D341Med (cell line): ENCODE measurements at regions not wholly inside any gene's neighbourhood (a gene's known extent, or its start where the extent isn't known, plus 50 kb on each side); places are given as distances from the start of the nearest gene placed in this dataset.

Source experiments
- DNase-seq: peaks from one replicate; pipeline ENCODE4 v3.0.0; 2012; ENCODE audit warnings: low spot score

DNA sequence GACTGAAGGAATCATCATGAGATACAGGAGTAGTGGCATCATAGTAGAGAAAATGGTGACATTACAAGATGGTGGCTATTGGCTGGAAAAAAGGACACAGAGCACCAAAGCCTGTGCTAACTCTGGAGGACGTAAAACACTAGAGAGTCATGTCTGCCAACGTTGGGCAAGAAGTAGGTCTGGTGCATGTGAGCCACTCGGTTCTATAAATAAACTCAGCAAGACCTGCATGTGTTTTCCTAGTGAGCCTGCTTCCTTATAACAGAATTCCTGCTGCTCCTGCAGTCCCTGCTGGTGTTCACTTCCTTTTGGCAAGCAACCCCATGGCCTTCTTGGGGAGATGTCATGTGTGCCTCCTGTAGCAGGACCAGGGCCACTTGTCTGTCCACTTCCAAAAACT, 325.2 kb downstream of the OSR1 start:
- DNase-seq: no peak

DNA sequence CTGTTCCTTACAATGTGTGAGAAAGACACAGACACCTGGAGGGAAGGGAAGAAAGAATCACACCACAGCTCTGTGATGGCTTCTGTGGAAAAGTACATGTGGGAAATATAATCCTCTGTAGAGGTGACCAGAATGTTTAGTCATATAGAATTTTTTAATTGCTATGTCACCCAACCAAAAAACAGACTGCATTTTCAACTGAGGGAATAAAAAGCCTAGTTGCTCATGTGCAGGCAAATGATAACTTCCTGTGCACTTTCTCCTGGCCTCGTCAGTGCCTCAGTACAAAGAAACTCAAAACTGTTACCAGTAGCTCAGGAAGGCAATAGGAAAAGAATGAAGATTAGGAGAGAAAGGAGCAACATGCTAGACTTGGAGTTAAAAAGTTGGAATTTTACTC, 326.8 kb downstream of the OSR1 start:
- no peak for DNase-seq

DNA sequence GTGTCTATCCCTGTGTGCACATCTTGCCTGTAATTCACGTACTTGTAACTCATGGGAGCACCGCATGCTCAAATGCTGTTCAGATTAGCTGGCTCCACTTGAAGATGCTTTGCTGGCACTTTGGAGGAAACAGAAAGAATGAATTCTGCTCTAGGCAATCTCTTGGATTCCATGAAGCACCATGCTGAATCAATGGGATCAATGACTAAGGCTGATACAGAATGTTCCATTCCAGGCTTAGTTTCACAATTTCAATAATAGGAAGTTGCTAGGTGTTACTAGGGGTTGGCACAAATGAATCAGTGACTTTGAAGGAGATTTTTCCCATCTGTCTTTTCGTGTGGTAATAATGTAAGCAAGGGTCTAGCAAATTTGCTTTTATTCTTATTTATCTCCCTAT, 328.8 kb downstream of the OSR1 start:
- DNase-seq: no peak

DNA sequence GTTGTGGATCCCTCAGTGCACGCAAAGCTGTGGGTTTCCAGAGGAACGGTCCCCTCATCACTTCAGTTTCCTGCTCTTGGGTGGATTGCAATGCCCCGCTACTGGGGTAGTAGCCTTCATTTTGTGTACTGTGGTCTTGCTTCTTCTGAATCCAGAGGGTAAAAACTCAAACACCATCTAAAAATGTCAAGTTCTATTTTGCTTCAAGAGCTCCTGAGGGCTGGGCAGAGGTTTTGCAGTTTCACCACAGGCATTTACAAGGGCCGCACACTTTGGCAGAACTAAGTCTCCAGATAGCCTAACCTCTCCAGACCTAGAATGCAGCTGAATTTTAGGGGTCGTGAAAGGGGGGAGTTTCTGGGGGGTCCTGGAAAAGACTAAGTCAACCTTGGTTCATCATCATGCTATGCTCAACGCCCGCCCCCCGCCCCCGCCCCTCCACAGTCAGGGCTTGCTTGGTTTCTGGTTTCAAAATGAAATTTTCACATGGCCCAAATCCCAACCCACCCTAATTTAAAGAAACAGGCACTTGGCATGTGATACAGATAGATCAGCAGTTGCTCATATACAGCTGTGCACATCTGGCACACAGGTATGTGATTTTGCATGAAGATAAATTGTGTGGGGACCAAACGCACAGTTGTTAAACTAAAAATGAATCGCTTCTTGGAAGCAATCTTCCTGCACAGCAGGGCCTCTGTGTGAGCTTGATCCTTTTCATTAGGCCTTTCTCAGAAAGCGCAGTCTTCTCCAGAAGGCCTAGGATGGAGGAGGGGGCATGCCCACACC, 329.6 kb downstream of the OSR1 start:
- DNase-seq: no peak

DNA sequence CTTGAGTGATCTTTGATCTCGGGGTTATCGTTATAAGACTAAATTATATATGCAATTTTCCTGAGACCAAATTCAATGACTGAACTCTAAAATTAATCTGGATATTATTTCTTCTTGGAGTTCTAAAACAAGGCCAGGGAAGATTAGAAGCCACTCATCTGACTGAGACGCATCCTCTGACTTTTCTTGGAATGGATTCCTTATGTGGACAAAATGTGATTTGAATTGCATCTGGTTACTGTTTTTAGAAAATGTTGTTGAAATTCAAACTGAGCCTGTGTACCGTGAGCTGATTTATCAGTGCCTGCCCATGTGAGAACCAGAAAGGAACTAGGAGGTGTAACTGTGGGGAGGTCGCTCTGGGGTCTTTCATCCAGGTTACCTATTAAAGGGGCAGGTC, 330.8 kb downstream of the OSR1 start:
- DNase-seq: no peak

DNA sequence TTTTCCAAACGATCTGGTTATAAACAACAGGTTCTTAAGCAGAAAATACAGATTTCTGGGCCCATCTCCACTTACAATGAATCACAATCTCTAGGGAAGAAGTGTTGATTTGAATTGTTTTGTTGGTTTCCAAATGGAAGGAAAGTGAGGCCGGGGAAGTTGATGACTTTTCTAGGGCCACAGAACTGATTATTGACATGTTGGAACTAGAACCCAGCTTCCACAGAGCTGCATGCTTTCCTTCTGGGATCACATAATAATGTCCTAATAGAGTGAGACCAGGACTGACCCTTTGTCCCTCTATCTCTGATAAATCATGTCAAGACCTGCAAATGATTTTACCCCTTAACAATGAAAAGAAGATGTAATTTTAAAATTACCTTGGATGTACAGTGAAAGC, 332.2 kb downstream of the OSR1 start:
- no peak for DNase-seq

DNA sequence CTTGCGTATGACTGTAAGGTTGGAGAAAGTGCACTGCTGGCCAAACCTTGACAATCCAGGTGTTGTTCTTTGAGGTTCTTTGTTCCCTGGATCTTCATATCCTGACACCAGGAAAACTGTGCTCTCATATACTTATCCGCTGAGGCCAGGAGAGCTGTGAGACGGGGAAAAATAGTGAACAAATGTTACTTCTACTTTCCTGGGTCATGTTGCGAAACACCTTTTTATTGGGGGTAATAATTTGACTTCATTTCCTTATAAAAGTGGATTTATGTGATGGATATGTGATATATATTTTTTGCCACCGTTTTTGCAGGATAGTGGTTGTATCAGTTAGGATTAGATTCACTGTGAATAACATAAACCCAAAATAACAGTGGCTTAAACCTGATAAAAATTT, 336.1 kb downstream of the OSR1 start:
- no peak for DNase-seq

DNA sequence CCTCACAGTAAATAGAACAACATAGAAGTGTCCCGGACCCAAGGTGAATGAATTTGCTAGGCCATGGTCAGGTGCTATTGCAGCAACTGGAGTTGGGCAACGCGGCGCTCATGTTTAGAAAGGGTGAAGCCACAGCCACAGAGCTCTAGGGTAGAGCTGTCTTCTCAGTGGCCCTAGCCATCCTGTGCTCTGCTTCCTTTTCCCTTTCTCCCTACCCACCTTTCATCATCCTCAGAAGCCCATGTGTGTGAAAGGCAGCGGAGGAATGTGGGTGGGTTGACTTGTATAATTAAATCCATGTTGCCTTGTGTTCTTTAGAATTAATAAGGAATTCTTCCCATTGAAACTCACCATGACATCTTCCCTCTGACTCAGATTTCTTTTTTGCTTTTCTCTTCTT, 336.7 kb downstream of the OSR1 start:
- DNase-seq: no peak

DNA sequence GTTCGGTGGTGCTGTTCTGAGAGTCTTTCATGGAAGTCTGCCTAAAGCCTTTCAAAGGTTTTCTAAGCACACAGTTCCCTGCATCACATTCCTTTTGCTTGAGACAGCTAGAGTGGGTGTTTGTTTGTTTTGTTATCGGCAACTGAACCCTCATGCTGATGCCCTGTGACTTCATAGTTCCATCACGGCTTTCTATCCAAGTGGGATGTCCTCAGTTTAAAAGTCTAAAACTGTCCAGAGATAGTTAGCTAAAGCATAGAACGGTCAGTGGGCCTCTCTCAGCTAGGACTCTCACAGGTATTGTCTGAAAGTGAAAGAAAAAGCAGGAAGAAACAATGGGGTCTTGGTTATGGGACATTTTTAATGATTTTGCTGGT, 337.3 kb downstream of the OSR1 start:
- no peak for DNase-seq

DNA sequence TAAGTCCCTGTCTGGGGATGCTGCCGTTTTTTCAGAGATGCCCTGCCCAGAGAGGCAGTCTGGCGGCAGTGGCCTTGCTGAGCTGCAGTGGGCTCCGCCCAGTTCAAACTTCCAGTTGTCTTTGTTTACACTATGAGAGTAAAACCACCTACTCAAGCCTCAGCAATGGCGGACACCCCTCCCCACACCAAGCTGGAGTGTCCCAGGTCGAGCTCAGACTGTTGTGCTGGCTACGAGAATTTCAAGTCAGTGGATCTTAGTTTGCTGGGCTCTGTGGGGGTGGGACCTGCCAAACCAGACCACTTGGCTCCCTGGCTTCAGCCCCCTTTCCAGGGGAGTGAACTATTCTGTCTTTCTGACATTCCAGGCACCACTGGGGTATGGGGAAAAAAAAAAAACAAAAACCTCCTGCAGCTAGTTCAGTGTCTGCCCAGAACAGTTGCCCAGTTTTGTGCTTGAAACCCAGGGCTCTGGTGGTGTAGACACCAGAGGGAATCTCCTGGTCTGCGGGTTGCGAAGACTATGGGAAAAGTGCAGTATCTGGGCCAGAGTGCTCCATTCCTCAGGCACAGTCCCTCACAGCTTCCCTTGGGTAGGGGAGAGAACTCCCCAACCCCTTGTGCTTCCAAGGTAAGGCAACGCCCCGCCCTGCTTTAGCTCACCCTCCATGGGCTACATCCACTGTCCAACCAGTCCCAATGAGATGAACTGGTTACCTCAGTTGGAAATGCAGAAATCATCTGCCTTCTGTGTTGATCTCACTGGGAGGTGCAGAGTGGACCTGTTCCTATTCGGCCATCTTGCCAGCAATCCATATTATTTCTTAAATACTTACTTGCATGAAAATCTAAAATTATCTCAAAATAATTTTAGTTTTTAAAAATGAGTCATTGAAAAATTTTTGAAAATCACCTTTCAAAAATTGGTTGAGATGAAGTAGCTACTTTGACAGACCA, 338.0 kb downstream of the OSR1 start:
- DNase-seq: no peak

DNA sequence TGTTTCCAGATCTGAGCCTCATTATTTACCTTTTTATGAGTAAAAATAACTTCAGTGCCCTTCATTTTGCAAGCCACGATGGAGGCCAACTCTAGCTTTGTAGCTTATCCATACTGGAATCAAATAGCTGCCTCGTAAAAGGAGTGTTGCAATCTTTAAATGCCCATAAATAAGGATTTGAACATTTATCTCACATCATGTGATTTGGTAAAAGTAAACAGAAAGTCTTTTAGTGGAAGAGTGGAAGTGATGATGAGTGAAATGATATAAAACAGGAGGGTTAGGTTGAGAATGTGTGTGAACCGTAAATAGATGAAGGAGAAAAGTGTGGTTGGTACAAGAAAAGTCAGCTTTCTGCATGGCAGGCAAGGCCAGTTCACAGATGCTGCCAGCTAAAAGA, 348.9 kb downstream of the OSR1 start:
- DNase-seq: no peak

DNA sequence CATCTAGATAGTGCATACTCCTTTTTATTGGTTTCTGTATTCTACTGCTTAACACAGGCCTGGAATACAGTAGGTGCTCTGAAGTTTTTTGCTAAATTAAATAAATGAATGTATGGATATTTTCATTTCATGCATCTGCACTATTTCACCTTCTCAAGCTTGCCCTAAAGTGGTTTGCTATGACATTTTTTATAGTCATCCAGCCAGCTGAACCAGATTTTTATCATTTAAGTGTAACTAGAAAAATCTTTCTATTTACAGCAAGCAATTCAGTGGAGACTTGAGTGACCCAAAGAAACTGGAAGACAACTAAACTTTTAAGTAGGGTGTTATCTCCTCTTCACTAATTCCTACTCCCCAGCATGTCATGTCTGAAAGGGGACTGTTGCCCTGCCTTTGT, 354.9 kb downstream of the OSR1 start:
- DNase-seq: no peak

DNA sequence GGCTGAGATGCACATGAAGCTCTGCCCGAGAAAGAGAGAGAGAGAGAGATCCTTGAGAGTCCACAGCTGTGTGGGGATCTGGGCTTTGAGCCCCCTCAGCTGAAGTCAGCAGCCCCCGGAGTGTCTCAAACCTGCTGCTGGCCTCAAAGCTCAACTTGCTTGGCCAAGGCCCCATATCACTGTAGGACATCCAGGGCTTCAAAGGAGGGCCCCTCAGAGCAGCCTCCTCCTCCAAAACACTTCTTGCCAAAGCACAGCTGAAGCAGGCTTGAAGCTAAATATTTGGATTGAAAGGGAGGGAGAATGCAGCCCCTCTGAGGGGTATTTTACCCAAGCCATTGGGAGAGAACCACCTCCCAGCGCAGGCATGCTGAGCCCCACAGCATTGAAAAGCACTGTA, 357.6 kb downstream of the OSR1 start:
- no peak for DNase-seq

DNA sequence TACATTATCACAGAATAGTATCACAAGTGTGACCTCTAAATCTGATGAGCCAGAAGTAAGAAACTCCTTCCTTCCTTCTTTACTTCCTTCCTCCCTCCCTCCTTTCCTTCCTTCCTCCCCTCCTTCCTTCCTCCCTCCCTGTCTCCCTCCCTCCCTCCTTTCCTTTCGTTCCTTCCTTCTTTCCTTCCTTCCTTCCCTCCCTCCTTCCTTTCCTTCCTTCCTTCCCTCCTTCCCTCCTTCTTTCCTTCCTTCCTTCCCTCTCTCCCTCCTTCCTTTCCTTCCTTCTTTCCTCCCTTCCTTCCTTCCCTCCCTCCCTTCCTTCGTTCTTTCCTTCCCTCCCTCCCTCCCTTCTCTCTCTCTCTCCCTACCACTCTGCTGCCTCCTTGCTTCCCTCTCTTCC, 359.2 kb downstream of the OSR1 start:
- no peak for DNase-seq

DNA sequence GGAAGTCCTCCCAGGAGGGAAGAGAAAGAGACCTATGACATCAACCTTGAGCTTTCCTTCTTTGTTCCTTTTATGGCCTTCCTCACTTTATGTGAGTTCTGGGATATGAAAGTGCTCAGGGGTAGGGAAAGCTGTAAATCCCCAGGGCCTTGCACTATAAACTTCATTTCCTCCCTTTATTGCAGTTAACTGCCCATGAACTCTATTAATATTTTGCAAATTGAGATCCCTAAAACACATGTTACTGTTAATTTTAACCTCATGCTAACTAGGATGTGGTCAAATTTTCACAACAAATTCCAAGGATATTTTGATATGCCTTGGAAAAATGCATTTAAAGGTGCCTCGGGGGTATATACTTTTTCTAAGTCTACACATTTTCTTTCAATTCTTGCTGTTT, 359.9 kb downstream of the OSR1 start:
- DNase-seq: no peak

DNA sequence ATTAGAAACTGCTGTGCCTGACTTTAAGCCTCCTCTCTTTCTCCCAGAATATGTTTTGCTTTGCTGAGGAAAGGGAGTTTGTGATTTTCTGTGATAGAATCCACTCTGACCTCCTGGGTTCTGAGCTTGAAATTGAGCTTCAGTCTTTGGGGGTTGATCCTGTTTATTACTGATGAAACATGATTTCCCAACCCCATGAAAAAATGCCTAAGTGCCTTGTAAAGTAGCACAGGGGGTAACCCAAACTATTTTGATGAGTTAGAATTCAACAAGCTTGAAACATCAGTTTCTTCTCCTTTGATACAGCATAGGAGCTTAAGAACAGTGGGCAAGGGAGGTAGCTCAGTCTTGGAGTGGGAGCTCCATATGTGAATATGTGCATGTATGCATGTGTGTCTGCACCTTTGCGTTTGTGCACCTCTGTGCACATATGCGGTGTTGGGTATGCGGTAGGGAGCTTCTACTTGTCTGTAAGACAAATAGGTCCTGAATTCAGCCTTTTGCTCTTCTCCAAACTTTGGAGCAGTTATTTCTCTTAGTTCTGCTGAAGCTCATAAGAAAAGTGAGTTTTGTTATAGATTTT, 364.6 kb downstream of the OSR1 start:
- DNase-seq: no peak

DNA sequence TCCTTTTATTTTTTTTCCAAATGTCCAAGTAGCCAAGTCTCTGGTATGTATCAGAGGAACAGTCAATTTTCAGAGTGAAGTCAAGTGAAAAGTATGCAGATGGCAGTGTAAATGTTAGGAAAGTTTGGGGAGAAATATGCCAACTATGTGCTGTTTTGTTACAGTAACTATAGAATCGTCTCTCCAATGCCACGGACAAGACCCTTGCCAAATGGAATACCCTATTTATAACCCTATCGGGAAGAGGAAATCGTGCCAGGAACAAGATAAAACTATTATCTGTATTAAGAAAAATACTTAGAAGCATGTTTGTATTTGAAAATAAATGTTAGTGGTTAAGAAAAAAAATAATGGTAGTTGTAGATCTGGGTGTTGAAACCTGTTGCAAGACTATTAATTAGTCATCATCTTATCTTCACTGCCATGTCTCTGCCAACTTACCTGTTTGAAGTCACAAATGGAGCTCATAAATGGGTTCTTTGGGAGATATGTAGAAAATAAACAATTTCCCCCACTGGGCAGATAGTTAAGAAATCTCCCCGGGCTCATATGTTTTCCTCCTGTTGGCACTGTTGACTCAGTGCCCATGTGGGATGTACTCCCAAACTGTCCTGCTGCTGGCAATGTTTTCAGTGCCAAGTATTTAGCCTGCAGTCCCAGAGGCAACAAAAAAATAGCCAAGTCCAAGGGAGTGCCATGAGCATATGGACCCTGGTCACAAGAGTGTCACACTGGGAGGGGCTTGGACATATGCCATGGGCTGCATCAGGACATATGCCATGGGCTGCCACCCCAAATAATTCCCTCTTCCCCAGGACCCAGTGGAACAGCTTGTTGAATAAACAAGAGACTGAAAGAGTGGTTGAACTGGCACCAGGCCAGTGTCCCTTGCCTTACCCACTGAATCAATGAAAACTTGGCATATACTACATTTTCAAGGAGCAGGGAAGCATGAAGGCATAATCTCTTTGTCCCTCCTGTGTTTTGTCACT, 366.9 kb downstream of the OSR1 start:
- DNase-seq: no peak

DNA sequence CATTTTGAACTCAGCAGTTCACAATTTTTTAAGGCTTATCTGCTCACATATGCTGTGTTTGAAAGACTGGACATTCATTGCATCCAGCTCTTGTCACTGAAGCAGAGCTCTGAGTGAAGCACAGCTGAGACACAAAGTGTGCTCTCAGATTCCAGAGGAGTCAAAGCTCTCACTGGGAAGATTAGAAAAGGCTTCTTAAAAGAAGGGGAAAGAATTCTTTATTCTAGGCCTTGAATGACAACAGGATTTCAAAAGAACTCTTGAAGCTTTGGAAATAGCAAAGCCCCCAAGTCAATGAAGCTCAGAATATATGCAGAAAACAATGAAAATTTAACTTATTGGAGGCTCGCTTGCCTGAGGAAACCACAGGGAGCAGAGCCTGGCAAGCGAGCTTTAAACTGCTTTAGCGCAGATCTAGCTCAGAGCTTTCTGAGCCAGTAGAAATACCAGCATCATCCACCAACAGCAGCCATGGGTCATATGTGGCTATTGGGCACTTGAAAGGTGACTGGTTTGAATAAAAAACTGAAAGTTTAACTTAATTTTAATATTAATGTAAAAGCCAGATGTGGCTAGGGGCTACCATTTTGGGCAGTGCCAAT, 369.7 kb downstream of the OSR1 start:
- DNase-seq: no peak

DNA sequence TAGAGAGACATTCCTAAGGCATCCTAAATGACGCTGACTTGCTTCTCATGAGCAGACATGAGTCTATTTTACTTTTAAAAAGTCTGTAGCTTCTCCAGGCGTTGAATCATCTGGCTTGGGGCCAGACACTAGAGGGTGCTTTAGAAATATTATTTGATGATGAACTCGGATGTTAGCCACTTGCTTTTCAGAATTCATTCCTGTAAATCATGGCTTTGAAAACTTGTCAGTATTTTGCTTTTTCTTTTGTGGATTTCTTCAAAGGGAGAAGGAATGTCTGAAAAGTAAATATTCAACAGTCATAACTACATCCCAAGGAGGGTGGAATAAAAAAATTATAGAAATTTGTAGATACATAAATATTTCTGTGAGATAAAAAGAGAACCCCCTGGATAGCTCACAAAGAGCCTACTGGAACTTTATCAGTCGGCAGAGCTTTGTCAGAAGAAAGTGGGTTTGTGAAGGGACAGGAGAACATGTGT, 370.8 kb downstream of the OSR1 start:
- DNase-seq: no peak

DNA sequence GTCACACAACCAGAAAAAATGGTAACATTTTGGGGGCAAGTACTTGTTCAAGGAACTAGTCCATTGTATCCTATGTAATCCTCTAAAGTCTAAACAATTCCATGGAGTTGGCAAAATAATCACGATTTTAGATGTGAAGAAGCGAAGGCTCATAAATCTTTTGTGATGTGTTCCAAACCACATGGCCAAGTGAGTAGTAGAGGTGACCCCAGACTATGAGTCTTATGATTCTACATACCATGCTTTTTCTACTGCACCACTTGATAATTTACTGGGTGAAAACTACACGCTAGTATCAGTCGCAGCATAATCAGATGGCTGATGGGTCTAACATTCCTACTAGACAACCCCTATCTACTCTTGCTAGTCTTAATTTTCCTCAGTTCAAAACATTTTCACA, 371.4 kb downstream of the OSR1 start:
- no peak for DNase-seq

DNA sequence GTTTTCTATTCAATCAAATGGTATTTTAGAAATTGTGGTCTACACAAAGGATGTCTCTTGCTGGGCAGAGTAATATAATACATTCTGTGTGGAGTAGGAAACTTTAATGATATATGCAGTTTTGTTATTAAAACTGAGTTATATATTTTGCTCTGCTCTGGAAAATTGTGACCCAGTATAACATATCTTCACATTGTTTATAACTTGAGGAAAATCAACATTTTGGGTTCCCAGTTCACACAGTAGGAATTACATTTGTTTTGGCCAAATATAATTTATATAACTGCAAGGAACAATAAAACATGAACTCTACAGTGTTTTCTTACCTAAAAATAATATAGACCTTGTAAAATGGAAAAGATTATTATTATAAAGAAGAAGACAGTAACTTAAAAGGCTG, 372.4 kb downstream of the OSR1 start:
- DNase-seq: no peak
